OCI-LY7 (cell line): ENCODE measurements at regions not wholly inside any gene's neighbourhood (a gene's known extent, or its start where the extent isn't known, plus 50 kb on each side); places are given as distances from the start of the nearest gene placed in this dataset.

ENCODE experiments used
- EZH2phosphoT487 ChIP-seq: fragments of 200-600 bp; sonication (generic); IDR thresholded peaks from 2 replicates; pipeline ENCODE4 v1.6.1; 2018; ENCODE audit warnings: low read depth, borderline replicate concordance, mild to moderate bottlenecking, mixed run types, antibody characterized with exemption, low read length, moderate library complexity, mixed read lengths
- TF ChIP-seq, protein P1 (sequence below): fragments of 200-600 bp; sonication (generic); conservative IDR thresholded peaks from 2 replicates; pipeline ENCODE4 v1.5.1; 2014; ENCODE audit warnings: mild to moderate bottlenecking, antibody characterized with exemption, low read length, moderate library complexity, mixed read lengths

DNA sequence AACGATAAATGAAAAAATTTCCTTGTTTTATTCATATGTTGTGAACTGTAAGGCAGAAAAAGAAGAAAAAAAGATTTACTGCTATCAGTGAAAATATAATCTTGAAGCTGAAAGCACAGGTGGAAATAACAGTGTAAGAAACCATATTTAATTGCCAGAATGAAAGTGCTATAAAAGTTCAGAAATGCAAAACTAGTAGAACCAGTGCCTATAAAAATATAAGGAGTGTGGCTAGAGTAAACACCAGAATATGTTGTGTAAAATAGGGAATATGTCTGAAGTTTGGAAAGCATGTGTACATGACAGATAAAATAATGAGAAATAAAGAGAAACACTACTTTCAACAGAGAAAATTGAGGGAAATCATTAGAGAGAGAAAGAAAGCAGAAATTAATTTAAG is 350.5 kb upstream of the NPSR1 start:
- TF ChIP-seq, protein P1, sequence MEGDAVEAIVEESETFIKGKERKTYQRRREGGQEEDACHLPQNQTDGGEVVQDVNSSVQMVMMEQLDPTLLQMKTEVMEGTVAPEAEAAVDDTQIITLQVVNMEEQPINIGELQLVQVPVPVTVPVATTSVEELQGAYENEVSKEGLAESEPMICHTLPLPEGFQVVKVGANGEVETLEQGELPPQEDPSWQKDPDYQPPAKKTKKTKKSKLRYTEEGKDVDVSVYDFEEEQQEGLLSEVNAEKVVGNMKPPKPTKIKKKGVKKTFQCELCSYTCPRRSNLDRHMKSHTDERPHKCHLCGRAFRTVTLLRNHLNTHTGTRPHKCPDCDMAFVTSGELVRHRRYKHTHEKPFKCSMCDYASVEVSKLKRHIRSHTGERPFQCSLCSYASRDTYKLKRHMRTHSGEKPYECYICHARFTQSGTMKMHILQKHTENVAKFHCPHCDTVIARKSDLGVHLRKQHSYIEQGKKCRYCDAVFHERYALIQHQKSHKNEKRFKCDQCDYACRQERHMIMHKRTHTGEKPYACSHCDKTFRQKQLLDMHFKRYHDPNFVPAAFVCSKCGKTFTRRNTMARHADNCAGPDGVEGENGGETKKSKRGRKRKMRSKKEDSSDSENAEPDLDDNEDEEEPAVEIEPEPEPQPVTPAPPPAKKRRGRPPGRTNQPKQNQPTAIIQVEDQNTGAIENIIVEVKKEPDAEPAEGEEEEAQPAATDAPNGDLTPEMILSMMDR, result no peak
- no peak for TF ChIP-seq EZH2phosphoT487
